ENCODE measurements at regions not wholly inside any gene's neighbourhood (a gene's known extent, or its start where the extent isn't known, plus 50 kb on each side); places are given as distances from the start of the nearest gene placed in this dataset.

DNA sequence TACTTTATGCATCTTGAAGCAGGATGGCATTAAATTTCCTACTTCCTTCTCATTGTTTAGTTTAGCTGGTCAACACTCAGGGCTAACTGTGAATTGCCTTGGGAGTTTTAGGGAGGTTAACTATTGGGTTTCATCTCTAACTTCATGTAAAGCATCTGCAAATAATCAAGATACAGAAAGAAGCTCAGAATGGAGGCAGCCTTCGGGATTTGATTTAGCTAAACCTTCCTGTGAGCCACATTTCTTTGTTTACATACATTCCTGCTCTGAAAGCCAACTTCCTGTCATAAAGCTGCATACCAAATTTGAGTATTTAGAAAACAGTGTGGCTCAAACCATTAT, 131.7 kb upstream of the PCDH18 start:
- no peak for DNase-seq

DNA sequence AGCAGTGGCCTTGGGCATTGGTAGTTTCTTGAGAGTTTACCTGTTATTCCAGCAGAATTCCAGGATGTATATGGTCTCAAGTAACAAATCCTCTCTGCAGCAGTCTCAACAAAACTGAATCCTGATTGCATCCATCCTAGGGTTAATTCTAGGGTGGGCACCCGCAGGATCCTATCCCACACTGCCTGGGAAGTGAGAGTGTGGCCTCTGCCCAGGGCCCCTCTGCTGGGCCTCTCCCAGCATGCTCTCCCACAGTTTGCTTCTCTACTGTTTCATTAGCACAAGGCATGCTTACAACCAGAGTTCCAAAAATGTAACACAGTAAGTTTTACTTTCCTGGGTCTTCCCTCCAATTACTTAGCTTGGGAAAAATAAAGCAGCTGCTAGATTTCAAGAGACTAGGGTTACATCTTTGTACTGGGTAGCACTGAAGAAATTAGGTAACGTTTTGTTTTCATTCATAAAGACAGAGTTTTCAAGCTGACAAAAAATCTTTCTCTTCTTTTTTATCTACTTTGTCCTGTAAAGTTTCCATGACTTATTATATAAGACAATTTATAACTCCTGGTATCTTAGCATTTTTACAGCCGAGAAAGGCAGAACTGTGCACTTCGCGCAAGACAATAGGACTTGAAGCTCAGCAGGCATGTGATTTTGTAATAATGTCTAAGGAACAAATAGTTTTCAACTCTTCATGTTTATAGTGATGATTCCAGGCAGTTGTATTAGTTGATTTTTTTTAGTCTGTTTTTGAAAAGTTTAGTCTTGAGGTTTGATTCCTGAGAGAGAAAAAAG, 131.2 kb upstream of the PCDH18 start:
- no peak for DNase-seq

DNA sequence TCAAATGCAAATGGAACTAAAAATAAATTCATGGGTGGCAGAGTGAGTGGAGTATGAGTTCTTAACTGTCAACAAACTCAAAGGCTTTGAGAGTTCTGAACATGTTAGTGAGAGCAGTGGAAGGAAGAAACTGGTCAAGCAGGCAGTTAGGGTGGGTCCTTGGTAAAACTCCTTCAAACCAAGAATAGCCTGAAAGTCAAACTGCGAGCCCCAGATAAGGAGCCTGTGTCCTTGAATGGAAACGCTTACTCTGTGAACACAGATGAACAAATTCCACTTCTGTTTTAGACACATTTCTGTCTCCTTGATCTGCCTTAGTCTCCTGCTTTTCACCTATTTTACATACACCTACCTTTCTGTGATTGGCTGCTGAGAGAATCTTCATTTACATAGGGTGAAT, 129.4 kb upstream of the PCDH18 start:
- DNase-seq, result no peak

DNA sequence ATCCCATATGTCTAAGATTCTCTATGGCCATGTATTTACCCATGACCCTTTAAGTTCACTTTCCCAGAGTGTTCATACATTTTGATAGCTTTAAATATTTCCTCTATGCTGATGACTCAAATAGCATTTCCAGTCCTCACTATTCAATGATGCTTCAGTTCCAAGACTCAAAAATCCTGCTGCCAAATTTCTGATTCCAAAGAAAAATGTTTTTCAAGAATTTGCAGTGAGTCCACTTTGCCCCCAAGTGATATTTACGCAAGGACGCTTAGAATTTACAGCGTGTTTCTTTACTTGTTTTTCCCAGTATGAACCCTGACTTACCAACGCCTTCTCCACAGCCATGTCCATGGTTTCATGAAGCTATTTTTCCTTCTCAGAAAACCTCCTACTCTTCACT, 127.9 kb upstream of the PCDH18 start:
- DNase-seq, result no peak

DNA sequence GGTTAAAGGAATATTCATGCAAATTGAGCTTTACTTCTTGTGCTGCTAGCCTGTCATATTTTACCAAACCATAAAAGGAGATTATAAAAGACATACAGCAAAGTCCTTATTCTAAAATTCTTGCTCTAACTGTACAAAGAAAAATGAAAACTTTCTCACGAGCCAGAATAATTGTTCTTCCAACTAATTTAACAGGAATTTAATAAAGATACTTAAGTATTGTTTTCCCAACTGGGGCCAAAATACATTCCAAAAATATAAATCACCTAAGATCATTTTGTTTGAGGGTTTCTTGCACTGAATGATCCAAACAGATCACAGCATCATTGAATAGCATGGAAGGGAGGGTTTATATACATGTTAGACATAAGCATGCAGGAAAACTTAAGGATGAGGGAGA, 127.1 kb upstream of the PCDH18 start:
- DNase-seq, result no peak

DNA sequence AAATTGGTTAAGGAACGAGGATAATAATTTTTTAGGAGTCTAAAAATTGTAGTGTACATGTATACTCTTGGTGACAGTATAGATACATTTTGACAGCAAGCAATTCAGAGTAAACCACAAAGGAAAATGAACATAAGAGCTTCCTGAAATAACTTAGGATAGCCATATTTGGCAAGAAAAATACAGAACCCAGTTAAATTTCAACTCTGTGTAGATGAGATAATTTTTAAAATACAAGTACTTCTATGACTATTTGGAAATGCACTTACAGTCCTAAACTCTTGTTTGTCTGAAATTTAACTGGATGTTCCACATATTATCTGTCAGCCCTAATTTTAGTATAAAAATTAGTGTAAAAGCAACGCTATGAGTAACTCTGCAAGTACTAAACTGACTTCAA, 124.4 kb upstream of the PCDH18 start:
- DNase-seq, result no peak

DNA sequence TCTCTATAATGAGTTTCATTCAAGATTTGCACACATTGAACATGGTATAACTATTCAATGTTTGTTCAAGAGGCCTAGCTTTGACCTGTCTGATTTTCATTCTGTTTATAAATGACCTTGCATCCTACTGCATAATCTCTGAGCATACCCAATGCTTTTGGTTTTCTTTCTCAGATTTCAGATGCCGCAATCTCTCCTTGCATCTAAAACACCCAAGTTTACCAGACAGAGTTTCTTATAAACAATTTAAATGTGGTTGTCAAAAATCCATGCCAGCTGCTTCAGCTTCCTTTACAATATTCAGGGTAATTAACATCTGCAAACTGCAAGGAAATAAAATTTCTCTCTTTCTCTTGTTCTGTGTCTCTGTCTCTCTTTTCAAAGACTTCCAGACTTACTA, 123.0 kb upstream of the PCDH18 start:
- no peak for DNase-seq

DNA sequence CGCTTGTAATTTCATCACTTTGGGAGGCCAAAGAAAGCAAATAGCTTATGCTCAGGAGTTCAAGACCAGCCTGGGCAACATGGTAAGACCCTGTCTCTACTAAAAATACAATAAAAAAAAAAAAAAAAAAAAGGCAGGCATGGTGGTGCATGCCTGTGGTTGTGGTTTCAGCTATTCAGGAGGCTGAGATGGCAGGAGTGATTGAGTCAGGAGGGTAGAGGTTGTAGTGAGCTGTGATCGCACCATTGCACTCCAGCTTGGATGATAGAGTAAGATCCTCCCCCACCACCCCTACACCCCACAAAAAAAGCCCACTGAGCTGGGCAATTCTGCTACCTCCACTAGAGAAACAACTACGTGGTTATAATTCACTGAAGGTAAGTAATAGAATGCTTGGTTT, 118.8 kb upstream of the PCDH18 start:
- DNase-seq, result no peak

- DNase-seq, result no peak
Measured at GRCh38 chr4:137649711-137650450, 117.6 kb upstream of the PCDH18 start.

- no peak for DNase-seq
Measured at GRCh38 chr4:137648531-137648930, 116.2 kb upstream of the PCDH18 start.

DNA sequence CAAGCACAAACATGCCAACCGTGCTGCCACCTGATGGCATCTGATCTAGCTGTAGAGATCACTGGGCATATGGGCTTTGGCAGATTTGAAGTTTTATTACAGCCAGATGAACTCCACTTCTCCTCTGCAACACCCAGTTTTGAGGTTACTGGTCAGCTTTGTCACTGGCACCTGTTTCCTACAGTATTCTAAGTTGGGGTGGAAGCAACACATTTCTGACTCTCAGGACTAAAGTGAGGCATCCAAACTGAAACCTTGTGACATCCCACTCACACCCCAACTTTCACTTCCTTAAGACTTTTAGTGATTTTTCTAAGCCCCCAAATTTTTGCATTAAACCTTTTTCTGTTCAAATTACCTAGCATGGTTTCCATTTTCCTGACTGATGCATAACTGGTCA, 115.1 kb upstream of the PCDH18 start:
- no peak for DNase-seq

- DNase-seq, result no peak
Measured at GRCh38 chr4:137644201-137644600, 111.9 kb upstream of the PCDH18 start.

DNA sequence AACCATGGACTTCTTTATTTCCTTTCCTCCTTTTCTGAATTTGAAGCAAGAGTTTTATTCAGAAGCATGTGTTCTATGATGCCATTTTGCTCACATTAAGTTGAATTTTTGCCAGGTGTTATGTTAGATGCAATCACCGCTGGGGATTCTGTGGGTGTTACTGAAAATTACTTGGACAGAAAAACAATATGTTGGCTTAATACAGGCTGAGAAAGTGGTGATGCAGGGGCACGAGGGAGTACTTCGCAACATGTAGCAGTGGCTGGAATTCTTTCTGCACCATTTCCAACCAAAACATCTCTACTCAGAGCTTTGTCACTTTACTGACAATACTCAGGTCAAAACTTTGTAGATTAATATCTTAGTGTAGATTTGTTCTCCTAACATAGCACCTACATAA, 109.2 kb upstream of the PCDH18 start:
- DNase-seq, result no peak

DNA sequence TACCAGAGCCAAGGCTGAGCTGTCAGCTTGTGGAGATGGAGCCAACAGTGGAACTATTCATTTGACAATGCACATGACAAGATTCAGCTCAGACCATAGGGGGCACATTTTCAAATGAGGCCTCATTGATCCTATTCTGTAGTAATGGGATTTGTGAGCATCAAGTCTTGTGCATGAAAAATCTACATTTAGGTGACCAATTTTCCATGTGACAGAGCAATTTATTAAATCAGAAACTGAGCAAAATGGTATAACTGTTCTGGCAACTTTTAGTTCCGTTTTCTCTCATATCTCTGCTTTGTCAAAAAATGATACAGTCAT, 108.5 kb upstream of the PCDH18 start:
- no peak for DNase-seq

GRCh38 chr4:137640156-137640837, 108.0 kb upstream of the PCDH18 start:
- DNase-seq, result no peak

- no peak for DNase-seq
Measured at GRCh38 chr4:137638934-137639333, 106.6 kb upstream of the PCDH18 start.

DNA sequence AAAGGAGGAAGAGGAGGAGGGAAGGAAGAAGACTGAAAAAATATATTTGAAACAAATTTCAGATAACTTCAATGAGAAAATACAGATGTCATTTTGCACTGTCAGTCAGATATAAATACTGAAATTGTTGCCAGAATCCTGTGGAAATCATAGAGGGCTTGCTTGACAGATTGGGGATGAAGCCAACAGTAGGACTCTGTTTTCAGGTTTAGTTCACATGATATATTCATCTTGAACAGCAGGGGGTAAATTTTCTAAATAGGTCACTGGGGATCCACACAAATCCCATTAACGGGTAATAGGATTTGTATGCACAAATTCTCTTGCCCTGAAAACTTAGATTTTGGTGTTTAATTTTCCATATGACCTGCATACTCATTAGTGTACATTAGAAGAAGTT, 103.3 kb upstream of the PCDH18 start:
- DNase-seq, result no peak

GRCh38 chr4:137635108-137635507, 102.8 kb upstream of the PCDH18 start:
- DNase-seq, result no peak

DNA sequence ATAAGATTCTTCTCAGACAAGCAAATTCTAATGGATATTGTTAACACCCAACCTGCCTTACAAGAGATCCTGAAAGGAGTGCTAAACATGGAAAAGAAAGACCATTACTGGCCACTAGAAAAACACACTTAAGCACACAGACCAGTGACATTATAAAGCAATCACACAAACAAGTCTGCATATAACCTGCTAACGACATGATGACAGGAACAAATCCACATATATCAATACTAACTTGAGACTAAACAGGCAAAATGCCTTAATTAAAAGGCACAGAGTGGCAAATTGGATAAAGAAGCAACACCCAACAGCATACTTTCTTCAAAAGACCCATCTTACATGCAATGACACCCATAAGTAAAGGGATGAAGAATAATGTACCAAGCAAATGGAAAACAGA, 100.5 kb upstream of the PCDH18 start:
- no peak for DNase-seq

- DNase-seq, result no peak
Measured at GRCh38 chr4:137631605-137632004, 99.3 kb upstream of the PCDH18 start.

GRCh38 chr4:137630252-137630651, 98.0 kb upstream of the PCDH18 start:
- no peak for DNase-seq

DNA sequence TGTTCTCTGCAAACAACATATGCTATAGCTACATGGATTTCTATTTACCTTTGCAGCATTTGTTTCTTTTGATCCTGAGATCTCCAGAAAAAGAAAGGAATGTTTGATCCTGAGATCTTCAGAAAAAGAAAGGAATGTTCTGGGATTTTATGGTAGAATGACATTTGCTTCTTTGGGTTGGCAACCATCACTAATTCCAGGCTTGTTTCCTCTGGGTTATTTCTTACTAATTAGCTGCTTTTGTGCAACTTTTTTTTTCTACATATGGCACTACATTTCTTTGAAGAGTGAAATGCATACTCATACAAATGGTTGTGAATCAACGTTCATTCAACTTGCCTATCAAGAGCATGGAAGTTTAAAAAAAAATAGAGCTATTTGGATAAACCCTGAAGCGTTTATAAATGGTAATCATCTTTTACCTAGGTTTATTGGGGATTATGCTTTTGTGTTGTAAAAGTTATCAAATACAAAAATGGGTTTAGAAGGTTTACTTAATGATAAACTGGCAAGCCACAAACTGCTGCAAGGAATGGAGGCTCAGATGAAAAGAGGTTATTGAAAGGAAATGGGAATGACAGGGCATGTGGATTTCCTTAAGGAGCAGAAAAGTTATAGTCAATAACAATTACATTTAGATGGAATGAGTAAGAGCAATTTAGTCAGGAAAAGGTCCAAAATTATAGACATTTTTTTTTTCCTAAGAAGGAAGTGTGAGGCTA, 95.6 kb upstream of the PCDH18 start:
- DNase-seq, result no peak

GRCh38 chr4:137626942-137627738, 94.8 kb upstream of the PCDH18 start:
- no peak for DNase-seq

All from SIG-M5 (cell line).